WTC11 (cell line): ENCODE measurements at regions not wholly inside any gene's neighbourhood (a gene's known extent, or its start where the extent isn't known, plus 50 kb on each side); places are given as distances from the start of the nearest gene placed in this dataset.

Experiments
- ATAC-seq: fragments of 200-7000 bp; cut with Tn5 transposase; 2 replicates; pipeline ENCODE4 v1.10.0; 2021; ENCODE audit warnings: mild to moderate bottlenecking, moderate library complexity
- CTCF ChIA-PET: fragments of 300-600 bp; sonication (Branson Sonifier 250); formaldehyde crosslinking; loops from one replicate; lab custom pipeline; 2021; ENCODE audit warnings: antibody characterized with exemption; lab: Charles Lee
- POLR2A ChIA-PET: fragments of 350-600 bp; sonication (Branson Sonifier 250); formaldehyde crosslinking; loops from one replicate; lab custom pipeline; 2021; ENCODE audit warnings: antibody characterized with exemption; lab: Charles Lee
- DNase-seq: peaks from one replicate; pipeline ENCODE4 v3.0.0; 2021; ENCODE audit warnings: low spot score
- H3K27ac Mint-ChIP-seq: 2 replicates; pipeline ENCODE4 v1.8.0; 2021; ENCODE audit warnings: mixed read lengths
- H3K27me3 Mint-ChIP-seq: 2 replicates; pipeline ENCODE4 v1.8.0; 2021; ENCODE audit warnings: low read depth, mild to moderate bottlenecking, moderate library complexity, mixed read lengths
- H3K36me3 Mint-ChIP-seq: 2 replicates; pipeline ENCODE4 v1.8.0; 2021; ENCODE audit warnings: mixed read lengths
- H3K4me1 Mint-ChIP-seq: 2 replicates; pipeline ENCODE4 v1.8.0; 2022; ENCODE audit warnings: mixed read lengths
- H3K4me3 Mint-ChIP-seq: 2 replicates; pipeline ENCODE4 v1.8.0; 2021; ENCODE audit warnings: mild to moderate bottlenecking, moderate library complexity, mixed read lengths
- H3K9me3 Mint-ChIP-seq: 2 replicates; pipeline ENCODE4 v1.8.0; 2021; ENCODE audit warnings: mixed read lengths
- ARID4B ChIP-seq: sonication (generic); formaldehyde crosslinking; IDR thresholded peaks from 2 replicates; pipeline ENCODE4 v1.8.0; 2023; ENCODE audit warnings: missing genetic modification reagents, mild to moderate bottlenecking, borderline replicate concordance
- CBFB ChIP-seq: sonication (generic); formaldehyde crosslinking; IDR thresholded peaks from 2 replicates; pipeline ENCODE4 v1.8.1; 2022; ENCODE audit warnings: mild to moderate bottlenecking, low read depth, missing genetic modification reagents
- ETV6 ChIP-seq: sonication (generic); formaldehyde crosslinking; IDR thresholded peaks from 2 replicates; pipeline ENCODE4 v1.8.1; 2022; ENCODE audit warnings: mild to moderate bottlenecking, missing genetic modification reagents
- FOXJ3 ChIP-seq: sonication (generic); formaldehyde crosslinking; IDR thresholded peaks from 2 replicates; pipeline ENCODE4 v1.9.0; 2021; ENCODE audit warnings: missing genetic modification reagents, mild to moderate bottlenecking, borderline replicate concordance
- FOXP1 ChIP-seq: sonication (generic); formaldehyde crosslinking; IDR thresholded peaks from 2 replicates; pipeline ENCODE4 v1.8.0; 2022; ENCODE audit warnings: missing genetic modification reagents, mild to moderate bottlenecking, moderate library complexity, borderline replicate concordance
- JAZF1 ChIP-seq: fragments of 250-450 bp; sonication (Bioruptor Pico); IDR thresholded peaks from 2 replicates; pipeline ENCODE4 v1.9.0; 2021; ENCODE audit warnings: moderate library complexity, mild to moderate bottlenecking, inconsistent platforms
- NFATC4 ChIP-seq: fragments of 250-450 bp; sonication (Bioruptor Pico); IDR thresholded peaks from 2 replicates; pipeline ENCODE4 v1.9.0; 2021; ENCODE audit warnings: mild to moderate bottlenecking
- NFE2L1 ChIP-seq: sonication (generic); formaldehyde crosslinking; IDR thresholded peaks from 2 replicates; pipeline ENCODE4 v1.8.1; 2023; ENCODE audit warnings: missing genetic modification reagents
- OVOL2 ChIP-seq: fragments of 250-450 bp; sonication (Bioruptor Pico); IDR thresholded peaks from 2 replicates; pipeline ENCODE4 v1.9.0; 2021; ENCODE audit warnings: mild to moderate bottlenecking, borderline replicate concordance
- PRDM15 ChIP-seq: sonication (generic); formaldehyde crosslinking; IDR thresholded peaks from 2 replicates; pipeline ENCODE4 v1.8.0; 2022; ENCODE audit warnings: missing genetic modification reagents
- RELA ChIP-seq: sonication (generic); formaldehyde crosslinking; IDR thresholded peaks from 2 replicates; pipeline ENCODE4 v1.8.1; 2022; ENCODE audit warnings: missing genetic modification reagents, mild to moderate bottlenecking, borderline replicate concordance
- TEAD4 ChIP-seq: sonication (generic); formaldehyde crosslinking; IDR thresholded peaks from 2 replicates; pipeline ENCODE4 v1.8.0; 2022; ENCODE audit warnings: mild to moderate bottlenecking, missing genetic modification reagents
- ZNF219 ChIP-seq: sonication (generic); formaldehyde crosslinking; IDR thresholded peaks from 2 replicates; pipeline ENCODE4 v1.8.0; 2023; ENCODE audit warnings: missing genetic modification reagents, mild to moderate bottlenecking, borderline replicate concordance
- ZNF281 ChIP-seq: sonication (generic); formaldehyde crosslinking; IDR thresholded peaks from 2 replicates; pipeline ENCODE4 v1.8.0; 2023; ENCODE audit warnings: mild to moderate bottlenecking, missing genetic modification reagents
- ZNF423 ChIP-seq: fragments of 250-450 bp; sonication (Bioruptor Pico); IDR thresholded peaks from 2 replicates; pipeline ENCODE4 v2.1.2; 2022; ENCODE audit warnings: mild to moderate bottlenecking, moderate library complexity
- ZNF671 ChIP-seq: fragments of 250-450 bp; sonication (Bioruptor Pico); IDR thresholded peaks from 2 replicates; pipeline ENCODE4 v1.8.0; 2021; ENCODE audit warnings: mild to moderate bottlenecking

GRCh38 chr4:85165808-85166207 is 199.3 kb upstream of the WDFY3 start:
- DNase-seq: no peak
- H3K4me1 Mint-ChIP-seq: peaks cover 5% of the 10 kb centered on the region
- H3K27ac Mint-ChIP-seq: no peak overlapping the region
- POLR2A ChIA-PET: no interaction called here
- TF ChIP-seq ZNF671 (no peak), FOXJ3 (CRISPR knock-in tag) (no peak), RELA (CRISPR knock-in tag) (no peak), NFATC4 (CRISPR knock-in tag) (no peak)
- H3K9me3 Mint-ChIP-seq: peaks cover 11% of the 10 kb centered on the region
- CTCF ChIA-PET: interaction anchor here (0.8 to 1.0 kb wide), 2 partner anchors 81 to 252 kb away, joined by 3 read pairs; no protein-coding TSS in a partner anchor
- H3K4me3 Mint-ChIP-seq: no peak overlapping the region
- H3K36me3 Mint-ChIP-seq: peaks cover 6% of the 10 kb centered on the region
- no peak for ATAC-seq
- H3K27me3 Mint-ChIP-seq: no peaks in the 10 kb centered on the region; the same call in 1 of the 2 replicates

- no peak for ATAC-seq
- TF ChIP-seq ETV6 (CRISPR knock-in tag) (no peak), ZNF281 (CRISPR knock-in tag) (no peak), JAZF1 (CRISPR knock-in tag) (no peak), CBFB (no peak), ZNF423 (CRISPR knock-in tag) (no peak), ZNF219 (CRISPR knock-in tag) (no peak), NFE2L1 (CRISPR knock-in tag) (no peak), ARID4B (no peak)
- TF ChIP-seq, all 79 proteins: peak for 0
- Mint-ChIP-seq H3K36me3 (peaks cover 6% of the 10 kb centered on the region), H3K9me3 (peaks cover 11% of the 10 kb centered on the region), H3K4me1 (peaks cover 5% of the 10 kb centered on the region), H3K4me3 (no peak overlapping the region), H3K27ac (no peak overlapping the region), H3K27me3 (no peaks in the 10 kb centered on the region; the same call in 1 of the 2 replicates)
- ChIA-PET CTCF (interaction anchor here (0.8 to 1.0 kb wide), 2 partner anchors 82 to 251 kb away, joined by 3 read pairs; no protein-coding TSS in a partner anchor), POLR2A (no interaction called here)
- no peak for DNase-seq
Measured at GRCh38 chr4:85166318-85166717, 199.8 kb upstream of the WDFY3 start.

GRCh38 chr4:85168234-85168834 is 201.8 kb upstream of the WDFY3 start:
- Mint-ChIP-seq H3K4me3 (no peak overlapping the region), H3K4me1 (peaks cover 5% of the 10 kb centered on the region), H3K9me3 (peaks cover 11% of the 10 kb centered on the region), H3K27ac (no peak overlapping the region), H3K27me3 (no peaks in the 10 kb centered on the region; the same call in 1 of the 2 replicates), H3K36me3 (peaks cover 6% of the 10 kb centered on the region)
- ChIA-PET CTCF (no interaction called here), POLR2A (no interaction called here)
- DNase-seq (no peak), ATAC-seq (no peak)
- TF ChIP-seq FOXP1 (CRISPR knock-in tag) (no peak), OVOL2 (CRISPR knock-in tag) (no peak), TEAD4 (no peak), PRDM15 (CRISPR knock-in tag) (no peak)
- TF ChIP-seq, all 79 proteins: peak for 0
